ENCODE measurements at regions not wholly inside any gene's neighbourhood (a gene's known extent, or its start where the extent isn't known, plus 50 kb on each side); places are given as distances from the start of the nearest gene placed in this dataset.

DNA sequence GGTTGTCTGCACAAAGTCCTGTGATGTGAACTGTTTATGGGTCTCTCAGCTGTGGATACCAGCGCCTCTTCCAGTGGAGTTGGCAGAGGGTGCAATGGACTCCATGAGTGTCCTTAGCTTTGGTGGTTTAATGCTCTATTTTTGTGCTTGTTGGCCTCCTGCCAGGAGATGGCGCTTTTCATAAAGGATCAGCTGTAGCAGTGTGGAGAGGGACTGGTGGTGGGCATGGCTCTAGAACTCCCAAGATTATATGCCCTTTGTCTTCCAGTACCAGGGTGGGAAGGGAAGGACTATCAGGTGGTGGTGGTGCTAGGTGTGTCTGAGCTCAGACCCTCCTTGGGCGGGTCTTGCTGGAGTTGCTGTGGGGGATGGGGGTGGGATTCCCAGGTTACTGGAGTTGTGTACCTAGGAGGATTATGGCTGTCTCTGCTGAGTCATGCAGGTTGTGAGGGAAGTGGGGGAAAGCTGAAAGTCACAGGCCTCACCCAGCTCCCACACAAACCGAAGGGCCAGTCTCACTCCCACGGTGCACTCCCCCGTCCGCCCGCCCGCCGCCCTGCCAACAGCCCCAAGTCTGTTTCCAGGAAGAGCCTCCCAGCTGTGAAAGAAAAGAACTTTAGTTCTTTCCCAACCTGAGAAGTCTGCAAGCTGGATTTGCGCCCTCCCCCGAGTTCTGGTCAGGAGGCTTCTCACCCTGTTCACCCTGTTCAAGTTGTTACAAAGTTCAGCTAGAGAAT, 108.1 kb downstream of the MARCO start (continued):
- TF ChIP-seq, protein P1, sequence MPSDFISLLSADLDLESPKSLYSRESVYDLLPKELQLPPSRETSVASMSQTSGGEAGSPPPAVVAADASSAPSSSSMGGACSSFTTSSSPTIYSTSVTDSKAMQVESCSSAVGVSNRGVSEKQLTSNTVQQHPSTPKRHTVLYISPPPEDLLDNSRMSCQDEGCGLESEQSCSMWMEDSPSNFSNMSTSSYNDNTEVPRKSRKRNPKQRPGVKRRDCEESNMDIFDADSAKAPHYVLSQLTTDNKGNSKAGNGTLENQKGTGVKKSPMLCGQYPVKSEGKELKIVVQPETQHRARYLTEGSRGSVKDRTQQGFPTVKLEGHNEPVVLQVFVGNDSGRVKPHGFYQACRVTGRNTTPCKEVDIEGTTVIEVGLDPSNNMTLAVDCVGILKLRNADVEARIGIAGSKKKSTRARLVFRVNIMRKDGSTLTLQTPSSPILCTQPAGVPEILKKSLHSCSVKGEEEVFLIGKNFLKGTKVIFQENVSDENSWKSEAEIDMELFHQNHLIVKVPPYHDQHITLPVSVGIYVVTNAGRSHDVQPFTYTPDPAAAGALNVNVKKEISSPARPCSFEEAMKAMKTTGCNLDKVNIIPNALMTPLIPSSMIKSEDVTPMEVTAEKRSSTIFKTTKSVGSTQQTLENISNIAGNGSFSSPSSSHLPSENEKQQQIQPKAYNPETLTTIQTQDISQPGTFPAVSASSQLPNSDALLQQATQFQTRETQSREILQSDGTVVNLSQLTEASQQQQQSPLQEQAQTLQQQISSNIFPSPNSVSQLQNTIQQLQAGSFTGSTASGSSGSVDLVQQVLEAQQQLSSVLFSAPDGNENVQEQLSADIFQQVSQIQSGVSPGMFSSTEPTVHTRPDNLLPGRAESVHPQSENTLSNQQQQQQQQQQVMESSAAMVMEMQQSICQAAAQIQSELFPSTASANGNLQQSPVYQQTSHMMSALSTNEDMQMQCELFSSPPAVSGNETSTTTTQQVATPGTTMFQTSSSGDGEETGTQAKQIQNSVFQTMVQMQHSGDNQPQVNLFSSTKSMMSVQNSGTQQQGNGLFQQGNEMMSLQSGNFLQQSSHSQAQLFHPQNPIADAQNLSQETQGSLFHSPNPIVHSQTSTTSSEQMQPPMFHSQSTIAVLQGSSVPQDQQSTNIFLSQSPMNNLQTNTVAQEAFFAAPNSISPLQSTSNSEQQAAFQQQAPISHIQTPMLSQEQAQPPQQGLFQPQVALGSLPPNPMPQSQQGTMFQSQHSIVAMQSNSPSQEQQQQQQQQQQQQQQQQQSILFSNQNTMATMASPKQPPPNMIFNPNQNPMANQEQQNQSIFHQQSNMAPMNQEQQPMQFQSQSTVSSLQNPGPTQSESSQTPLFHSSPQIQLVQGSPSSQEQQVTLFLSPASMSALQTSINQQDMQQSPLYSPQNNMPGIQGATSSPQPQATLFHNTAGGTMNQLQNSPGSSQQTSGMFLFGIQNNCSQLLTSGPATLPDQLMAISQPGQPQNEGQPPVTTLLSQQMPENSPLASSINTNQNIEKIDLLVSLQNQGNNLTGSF (CRISPR knock-in tag; IDR thresholded peaks at IDR 0.05): no peak
- TF ChIP-seq CTCF (CRISPR knock-in tag; IDR thresholded peaks at IDR 0.05): peak; percentile 42
- TF ChIP-seq ZNF234 (CRISPR knock-in tag; conservative IDR thresholded peaks at IDR 0.05): no peak
- no peak for TF ChIP-seq GATA4 (IDR thresholded peaks at IDR 0.05; ENCODE audit: borderline replicate concordance, low read depth)
- TF ChIP-seq ZNF121 (CRISPR knock-in tag; IDR thresholded peaks at IDR 0.05): no peak
- TF ChIP-seq, protein P2, sequence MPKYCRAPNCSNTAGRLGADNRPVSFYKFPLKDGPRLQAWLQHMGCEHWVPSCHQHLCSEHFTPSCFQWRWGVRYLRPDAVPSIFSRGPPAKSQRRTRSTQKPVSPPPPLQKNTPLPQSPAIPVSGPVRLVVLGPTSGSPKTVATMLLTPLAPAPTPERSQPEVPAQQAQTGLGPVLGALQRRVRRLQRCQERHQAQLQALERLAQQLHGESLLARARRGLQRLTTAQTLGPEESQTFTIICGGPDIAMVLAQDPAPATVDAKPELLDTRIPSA (CRISPR knock-in tag; IDR thresholded peaks at IDR 0.05; ENCODE audit: borderline replicate concordance): no peak
- TF ChIP-seq TBP (CRISPR knock-in tag; IDR thresholded peaks at IDR 0.05): no peak
- TF ChIP-seq RORA (CRISPR knock-in tag; IDR thresholded peaks at IDR 0.05): no peak
- TF ChIP-seq ZNF563 (CRISPR knock-in tag; IDR thresholded peaks at IDR 0.05): no peak
- TF ChIP-seq ZFAT (CRISPR knock-in tag; conservative IDR thresholded peaks at IDR 0.05): no peak
- TF ChIP-seq TRIM24 (CRISPR knock-in tag; IDR thresholded peaks at IDR 0.05): no peak
- no peak for TF ChIP-seq RAD51 (IDR thresholded peaks at IDR 0.05; ENCODE audit: borderline replicate concordance)
- TF ChIP-seq NFIB (CRISPR knock-in tag; IDR thresholded peaks at IDR 0.05; ENCODE audit: borderline replicate concordance): no peak
- TF ChIP-seq ARID3A (IDR thresholded peaks at IDR 0.05; ENCODE audit: low read depth, low read length): no peak
- no peak for TF ChIP-seq RBM22 (optimal IDR thresholded peaks at IDR 0.05; ENCODE audit: low read length)
- TF ChIP-seq ZNF780A (CRISPR knock-in tag; IDR thresholded peaks at IDR 0.05): no peak
- TF ChIP-seq, protein P3, sequence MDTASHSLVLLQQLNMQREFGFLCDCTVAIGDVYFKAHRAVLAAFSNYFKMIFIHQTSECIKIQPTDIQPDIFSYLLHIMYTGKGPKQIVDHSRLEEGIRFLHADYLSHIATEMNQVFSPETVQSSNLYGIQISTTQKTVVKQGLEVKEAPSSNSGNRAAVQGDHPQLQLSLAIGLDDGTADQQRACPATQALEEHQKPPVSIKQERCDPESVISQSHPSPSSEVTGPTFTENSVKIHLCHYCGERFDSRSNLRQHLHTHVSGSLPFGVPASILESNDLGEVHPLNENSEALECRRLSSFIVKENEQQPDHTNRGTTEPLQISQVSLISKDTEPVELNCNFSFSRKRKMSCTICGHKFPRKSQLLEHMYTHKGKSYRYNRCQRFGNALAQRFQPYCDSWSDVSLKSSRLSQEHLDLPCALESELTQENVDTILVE (CRISPR knock-in tag; IDR thresholded peaks at IDR 0.05): no peak
- no peak for TF ChIP-seq ZNF333 (CRISPR knock-in tag; IDR thresholded peaks at IDR 0.05; ENCODE audit: borderline replicate concordance)
- no peak for TF ChIP-seq ZNF841 (CRISPR knock-in tag; IDR thresholded peaks at IDR 0.05; ENCODE audit: borderline replicate concordance)
- no peak for TF ChIP-seq TGIF2 (CRISPR knock-in tag; IDR thresholded peaks at IDR 0.05)

Measured in HepG2 (cell line).